ENCODE measurements at regions not wholly inside any gene's neighbourhood (a gene's known extent, or its start where the extent isn't known, plus 50 kb on each side); places are given as distances from the start of the nearest gene placed in this dataset.

GRCh38 chr15:36409819-36410218, 169.6 kb upstream of the CDIN1 start:
- Histone ChIP-seq H3K36me3 (no peaks in the 10 kb centered on the region), H3K4me1 (peaks cover 0 to 14% (median 0%) of the 10 kb centered on the region in 4 donors), H3K27ac (no peak overlapping the region), H3K4me3 (no peak overlapping the region), H3K9me3 (no peaks in the 10 kb centered on the region), H3K27me3 (no peaks in the 10 kb centered on the region)
- TF ChIP-seq CTCF (IDR thresholded peaks at IDR 0.05): no peak
- no peak for TF ChIP-seq EP300 (IDR thresholded peaks at IDR 0.05)
- TF ChIP-seq POLR2A (IDR thresholded peaks at IDR 0.05): no peak
- DNase-seq (ENCODE audit: low spot score in 2 of 2): no peak
- 95 to 96% methylated on average over 6 of the region's 6 CpGs for WGBS, 2 donors

- no peak overlapping the region for H3K27ac ChIP-seq
- no peak for DNase-seq (ENCODE audit: low spot score in 2 of 2)
- H3K4me1 ChIP-seq: no peaks in the 10 kb centered on the region
- 84 to 86% methylated on average over 5 of the region's 5 CpGs for WGBS, 2 donors
- H3K4me3 ChIP-seq: no peak overlapping the region
- TF ChIP-seq CTCF (IDR thresholded peaks at IDR 0.05) (no peak), EP300 (IDR thresholded peaks at IDR 0.05) (no peak), POLR2A (IDR thresholded peaks at IDR 0.05) (no peak)
- no peaks in the 10 kb centered on the region for H3K36me3 ChIP-seq
- no peaks in the 10 kb centered on the region for H3K9me3 ChIP-seq
- no peaks in the 10 kb centered on the region for H3K27me3 ChIP-seq
These were observed 164.8 kb upstream of the CDIN1 start for GRCh38 chr15:36414670-36415069.

DNA sequence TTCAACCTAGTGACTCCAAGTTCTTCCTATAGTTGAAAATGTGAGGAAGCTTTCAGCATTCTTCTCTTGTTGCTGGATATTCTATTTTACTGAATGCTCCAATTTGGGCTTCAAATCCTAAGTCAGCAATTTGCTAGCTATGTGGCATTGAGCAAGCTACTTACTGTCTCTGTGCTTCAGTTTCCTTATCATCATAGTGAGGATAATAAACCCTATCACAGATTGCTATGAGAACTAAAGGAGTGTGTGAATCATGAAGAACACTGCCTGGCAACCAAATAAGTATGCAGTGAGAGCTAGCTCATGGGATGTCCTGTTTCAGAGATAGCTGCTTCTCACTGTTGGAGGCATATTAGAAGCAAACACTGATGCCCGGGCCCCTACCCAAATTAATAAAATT, 163.8 kb upstream of the CDIN1 start:
- 89 to 95% methylated on average over 1 of the region's 1 CpG for WGBS, 2 donors
- Histone ChIP-seq H3K4me1 (no peaks in the 10 kb centered on the region), H3K27ac (no peak overlapping the region), H3K27me3 (no peaks in the 10 kb centered on the region), H3K36me3 (no peaks in the 10 kb centered on the region), H3K9me3 (peaks cover 0 to under 1% (median 0%) of the 10 kb centered on the region in 4 donors), H3K4me3 (no peak overlapping the region)
- DNase-seq (ENCODE audit: low spot score in 2 of 2): no peak
- no peak for TF ChIP-seq POLR2A (IDR thresholded peaks at IDR 0.05)
- TF ChIP-seq CTCF (IDR thresholded peaks at IDR 0.05): no peak
- no peak for TF ChIP-seq EP300 (IDR thresholded peaks at IDR 0.05)

GRCh38 chr15:36422631-36423030, 156.8 kb upstream of the CDIN1 start:
- Histone ChIP-seq H3K36me3 (no peaks in the 10 kb centered on the region), H3K27ac (no peak overlapping the region), H3K27me3 (no peaks in the 10 kb centered on the region), H3K4me1 (no peaks in the 10 kb centered on the region), H3K9me3 (peaks cover 0 to 10% (median 0%) of the 10 kb centered on the region in 4 donors), H3K4me3 (no peak overlapping the region)
- TF ChIP-seq POLR2A (IDR thresholded peaks at IDR 0.05) (no peak), CTCF (IDR thresholded peaks at IDR 0.05) (no peak), EP300 (IDR thresholded peaks at IDR 0.05) (no peak)
- no peak for DNase-seq (ENCODE audit: low spot score in 2 of 2)
- WGBS, 2 donors: 86 to 87% methylated on average over 2 of the region's 2 CpGs

DNA sequence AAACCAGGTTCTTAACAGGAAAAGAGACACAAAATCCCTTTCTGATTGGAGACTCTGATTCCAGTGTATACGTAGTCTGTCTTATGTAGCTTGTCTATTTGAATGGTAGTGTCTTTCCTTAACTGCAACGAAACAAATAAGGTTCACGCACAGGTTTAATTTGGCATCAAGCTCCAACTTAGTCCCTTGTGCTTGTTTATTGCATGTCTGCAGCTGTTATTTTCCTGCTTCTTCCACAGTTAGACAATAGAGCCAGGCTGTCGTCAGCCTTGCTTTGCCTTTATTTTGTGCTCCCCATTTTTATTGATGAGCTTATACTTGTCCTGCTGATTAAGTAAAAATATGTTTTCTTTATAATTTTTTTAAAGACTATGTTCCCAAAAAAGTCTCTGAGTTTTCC, 152.7 kb upstream of the CDIN1 start:
- 82 to 84% methylated on average over 4 of the region's 4 CpGs for WGBS, 2 donors
- DNase-seq (ENCODE audit: low spot score in 2 of 2): no peak
- no peak for TF ChIP-seq EP300 (IDR thresholded peaks at IDR 0.05)
- no peak for TF ChIP-seq POLR2A (IDR thresholded peaks at IDR 0.05)
- TF ChIP-seq CTCF (IDR thresholded peaks at IDR 0.05): no peak
- H3K27ac ChIP-seq: no peak overlapping the region
- no peaks in the 10 kb centered on the region for H3K4me1 ChIP-seq
- H3K36me3 ChIP-seq: no peaks in the 10 kb centered on the region
- no peak overlapping the region for H3K4me3 ChIP-seq
- no peaks in the 10 kb centered on the region for H3K27me3 ChIP-seq
- H3K9me3 ChIP-seq: peaks cover 0 to under 1% (median 0%) of the 10 kb centered on the region in 4 donors

All from tibial nerve (tissue), 4 donors.